Stomach smooth muscle (tissue), 2 donors: ENCODE measurements at regions not wholly inside any gene's neighbourhood (a gene's known extent, or its start where the extent isn't known, plus 50 kb on each side); places are given as distances from the start of the nearest gene placed in this dataset.
"Not testable (repeated sequence)": the region's sequence is repeated elsewhere in the genome, so short reads cannot be mapped to it uniquely, and the experiment has no call there.

Source experiments
- H3K27ac ChIP-seq: one replicate; pipeline ENCODE4 v1.7.0; 2013; ENCODE audit warnings: mild to moderate bottlenecking, low read length, inconsistent platforms
- H3K27me3 ChIP-seq, 2 donors: one replicate each; pipeline ENCODE4 v1.7.0; 2013; ENCODE audit warnings: low read length in 2 of 2; ENCODE audit not compliant: insufficient read depth in 2 of 2, control insufficient read depth in 1 of 2
- H3K36me3 ChIP-seq, 2 donors: one replicate each; pipeline ENCODE4 v1.7.0; 2013; ENCODE audit warnings: low read length in 2 of 2; ENCODE audit not compliant: control insufficient read depth in 2 of 2, insufficient read depth in 2 of 2
- H3K4me1 ChIP-seq: one replicate; pipeline ENCODE4 v1.7.0; 2013; ENCODE audit warnings: low read length; ENCODE audit not compliant: control insufficient read depth, insufficient read depth
- H3K4me3 ChIP-seq, 2 donors: one replicate each; pipeline ENCODE4 v1.7.0; 2013; ENCODE audit warnings: low read length in 2 of 2
- H3K9ac ChIP-seq, 2 donors: one replicate each; pipeline ENCODE4 v1.7.0; 2013; ENCODE audit warnings: low read length in 2 of 2, mild to moderate bottlenecking in 1 of 2
- H3K9me3 ChIP-seq, 2 donors: one replicate each; pipeline ENCODE4 v1.7.0; 2013; ENCODE audit warnings: low read length in 2 of 2; ENCODE audit not compliant: control insufficient read depth in 2 of 2
- donor health status: healthy.
- donor health status: Pancreatic carcinoma.

DNA sequence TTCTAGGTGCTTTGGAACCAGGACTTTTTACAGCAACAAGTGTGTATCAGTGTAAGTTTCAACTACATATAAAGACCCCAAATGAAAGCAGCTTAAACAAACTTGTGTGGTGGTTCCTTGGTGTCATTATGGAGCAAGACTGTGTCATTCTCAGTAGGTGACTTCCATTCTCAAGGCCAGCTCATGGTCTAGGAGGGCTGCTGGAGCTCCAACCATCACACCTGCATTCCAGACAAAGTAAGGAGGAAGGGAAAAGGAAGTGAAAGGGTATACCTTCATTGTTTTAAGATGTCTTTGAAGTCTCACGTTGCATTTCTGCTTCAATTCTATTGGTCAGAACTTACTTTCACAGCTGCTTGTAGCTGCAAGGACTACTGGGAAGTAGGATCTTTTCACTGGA, 188.6 kb downstream of the C1orf94 start:
- Histone ChIP-seq H3K9me3 (peaks cover 0 to 5% of the 10 kb centered on the region in 2 donors), H3K27me3 (peaks cover 0 to 10% of the 10 kb centered on the region in 2 donors), H3K9ac (no peak overlapping the region), H3K36me3 (no peaks in the 10 kb centered on the region), H3K27ac (no peak overlapping the region), H3K4me3 (no peak overlapping the region), H3K4me1 (no peaks in the 10 kb centered on the region)

- no peak overlapping the region for H3K27ac ChIP-seq
- H3K4me3 ChIP-seq, result no peak overlapping the region
- no peaks in the 10 kb centered on the region for H3K36me3 ChIP-seq
- no peaks in the 10 kb centered on the region for H3K4me1 ChIP-seq
- peaks cover 0 to 14% of the 10 kb centered on the region in 2 donors for H3K27me3 ChIP-seq
- H3K9me3 ChIP-seq, result peaks cover 0 to 5% of the 10 kb centered on the region in 2 donors
- H3K9ac ChIP-seq, result no peak overlapping the region
Measured at GRCh38 chr1:34366875-34367624, 190.3 kb downstream of the C1orf94 start.

GRCh38 chr1:34367954-34368353, 191.2 kb downstream of the C1orf94 start:
- Histone ChIP-seq H3K27me3 (peaks cover 0 to 18% of the 10 kb centered on the region in 2 donors), H3K4me1 (no peaks in the 10 kb centered on the region), H3K4me3 (no peak overlapping the region), H3K9me3 (peaks cover 0 to 5% of the 10 kb centered on the region in 2 donors), H3K9ac (no peak overlapping the region), H3K27ac (no peak overlapping the region), H3K36me3 (no peaks in the 10 kb centered on the region)

DNA sequence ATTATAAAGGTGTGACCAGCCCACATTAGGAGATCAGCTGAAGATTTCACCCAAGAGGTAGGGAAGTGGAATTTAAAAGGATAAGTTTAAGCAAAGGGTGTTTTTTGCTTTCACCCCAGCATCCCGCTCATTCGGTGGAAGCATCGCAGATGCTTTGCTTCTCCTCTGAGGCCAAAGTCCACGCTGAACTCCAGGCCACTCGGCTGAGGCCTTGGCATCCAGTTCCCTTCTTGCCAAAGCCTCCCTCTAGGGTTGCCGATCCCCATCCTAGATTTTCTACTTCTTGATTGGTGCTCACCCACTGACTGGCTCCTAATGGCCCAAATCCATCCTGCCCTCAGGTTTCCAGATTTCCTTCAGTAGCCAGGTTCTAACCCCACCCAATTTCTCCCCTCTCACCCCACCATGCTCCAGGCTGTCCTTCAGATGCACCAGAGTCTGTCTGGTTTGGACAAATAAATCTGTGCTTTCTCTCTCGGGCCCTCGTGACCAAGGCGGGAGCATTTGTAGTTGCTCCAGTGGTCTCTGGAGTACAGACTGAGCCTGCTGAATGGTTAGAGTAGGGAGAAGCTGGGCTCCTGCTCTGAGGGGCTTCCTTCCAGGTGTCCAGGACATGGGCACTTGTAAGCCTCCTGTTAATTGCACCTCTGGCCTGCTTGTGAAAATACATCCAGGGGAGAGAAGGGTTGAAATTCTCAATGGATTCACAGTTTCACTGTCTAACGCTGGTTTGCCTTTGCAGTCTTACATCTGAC, 193.2 kb downstream of the C1orf94 start:
- no peak overlapping the region for H3K4me3 ChIP-seq
- peaks cover 0 to 15% of the 10 kb centered on the region in 2 donors for H3K27me3 ChIP-seq
- no peaks in the 10 kb centered on the region for H3K36me3 ChIP-seq
- no peak overlapping the region for H3K9ac ChIP-seq
- peaks cover 0 to 5% of the 10 kb centered on the region in 2 donors for H3K9me3 ChIP-seq
- H3K27ac ChIP-seq, result no peak overlapping the region
- H3K4me1 ChIP-seq, result no peaks in the 10 kb centered on the region

DNA sequence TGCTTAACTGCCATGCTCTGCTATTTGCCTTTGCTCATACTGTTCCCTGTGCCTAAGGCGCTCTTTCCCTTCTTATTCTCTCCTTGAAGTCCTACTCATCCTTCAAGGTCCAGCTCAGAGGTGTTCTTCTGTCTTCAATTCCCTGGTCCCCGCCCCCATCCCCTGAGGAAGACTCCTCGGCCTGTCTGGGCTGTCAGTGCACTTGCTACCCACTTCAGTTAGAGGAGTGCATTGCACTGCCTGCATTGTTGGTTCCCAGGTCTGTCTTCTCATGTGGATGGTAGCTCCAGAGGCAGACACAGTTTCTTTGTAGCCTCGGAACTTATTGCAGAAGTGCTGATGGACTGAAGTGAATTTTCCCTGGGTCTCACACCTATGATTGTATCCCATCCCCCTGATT, 194.0 kb downstream of the C1orf94 start:
- no peak overlapping the region for H3K27ac ChIP-seq
- no peaks in the 10 kb centered on the region for H3K9me3 ChIP-seq
- peaks cover 0 to 15% of the 10 kb centered on the region in 2 donors for H3K27me3 ChIP-seq
- H3K36me3 ChIP-seq, result no peaks in the 10 kb centered on the region
- H3K9ac ChIP-seq, result no peak overlapping the region
- H3K4me1 ChIP-seq, result no peaks in the 10 kb centered on the region
- no peak overlapping the region for H3K4me3 ChIP-seq

- not testable (repeated sequence) for H3K9me3 ChIP-seq, H3K9ac ChIP-seq, H3K27ac ChIP-seq, H3K36me3 ChIP-seq, H3K4me1 ChIP-seq, H3K4me3 ChIP-seq
- H3K27me3 ChIP-seq, result peaks cover 0 to 15% of the 10 kb centered on the region in 2 donors
Measured at GRCh38 chr1:34371179-34371578, 194.5 kb downstream of the C1orf94 start.

DNA sequence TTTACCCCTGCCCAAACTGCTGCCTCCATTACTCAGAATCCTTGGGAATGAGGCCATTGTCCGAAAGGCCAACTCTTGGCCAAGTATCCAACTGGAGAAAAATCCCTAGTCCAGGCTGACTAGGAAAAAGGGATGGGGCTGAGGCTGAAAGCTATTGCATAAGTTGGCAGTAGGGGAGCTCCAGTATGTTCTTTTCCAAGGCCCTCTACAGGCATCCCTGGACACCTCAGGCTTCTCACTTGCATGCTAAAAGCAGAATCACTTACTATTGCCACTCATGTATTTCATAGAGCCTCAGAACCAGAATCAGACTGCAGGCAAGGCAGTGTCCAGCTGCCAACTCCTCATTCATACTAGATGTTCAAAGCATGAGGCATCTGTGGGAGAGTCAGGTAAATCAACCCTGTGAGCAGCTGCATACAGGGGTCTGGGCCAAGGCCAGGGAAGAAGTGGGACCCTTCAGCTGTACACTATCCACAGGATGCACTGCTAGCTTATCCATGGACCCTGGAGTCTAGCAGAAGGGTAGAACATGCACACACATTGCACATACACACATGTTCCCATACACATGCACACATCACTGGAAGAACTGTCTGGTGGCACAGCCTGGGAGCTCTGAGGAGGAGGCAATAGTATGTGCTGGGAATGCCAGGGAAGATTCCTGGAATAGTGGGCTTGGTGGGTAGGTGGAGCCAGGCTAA, 195.3 kb downstream of the C1orf94 start:
- H3K9ac ChIP-seq, result no peak overlapping the region
- peaks cover 0 to 11% of the 10 kb centered on the region in 2 donors for H3K27me3 ChIP-seq
- no peak overlapping the region for H3K4me3 ChIP-seq
- no peaks in the 10 kb centered on the region for H3K36me3 ChIP-seq
- no peak overlapping the region for H3K27ac ChIP-seq
- H3K4me1 ChIP-seq, result no peaks in the 10 kb centered on the region
- no peaks in the 10 kb centered on the region for H3K9me3 ChIP-seq

GRCh38 chr1:34372891-34373290, 196.2 kb downstream of the C1orf94 start:
- Histone ChIP-seq H3K36me3 (no peaks in the 10 kb centered on the region), H3K9me3 (peaks cover 0 to 1% of the 10 kb centered on the region in 2 donors), H3K4me1 (no peaks in the 10 kb centered on the region), H3K27ac (no peak overlapping the region), H3K4me3 (no peak overlapping the region), H3K27me3 (peaks cover 0 to 18% of the 10 kb centered on the region in 2 donors), H3K9ac (no peak overlapping the region)

- Histone ChIP-seq H3K27me3 (peaks cover 5 to 28% of the 10 kb centered on the region in 2 donors), H3K36me3 (no peaks in the 10 kb centered on the region)
Measured at GRCh38 chr1:34373912-34374311, 197.2 kb downstream of the C1orf94 start.

GRCh38 chr1:34376531-34376930, 199.8 kb downstream of the C1orf94 start:
- H3K36me3 ChIP-seq, result no peaks in the 10 kb centered on the region
- peaks cover 0 to 3% of the 10 kb centered on the region in 2 donors for H3K9me3 ChIP-seq
- H3K9ac ChIP-seq, result no peak overlapping the region
- no peak overlapping the region for H3K27ac ChIP-seq
- no peak overlapping the region for H3K4me3 ChIP-seq
- H3K4me1 ChIP-seq, result no peaks in the 10 kb centered on the region
- peaks cover 12 to 25% of the 10 kb centered on the region in 2 donors for H3K27me3 ChIP-seq

More at GRCh38 chr1:34373912-34374311, 197.2 kb downstream of the C1orf94 start:
- Histone ChIP-seq H3K4me3 (no peak overlapping the region), H3K27ac (no peak overlapping the region), H3K4me1 (no peaks in the 10 kb centered on the region), H3K9ac (no peak overlapping the region), H3K9me3 (peaks cover 0 to 3% of the 10 kb centered on the region in 2 donors)
